Suprapubic skin (tissue), 4 donors: ENCODE measurements at regions not wholly inside any gene's neighbourhood (a gene's known extent, or its start where the extent isn't known, plus 50 kb on each side); places are given as distances from the start of the nearest gene placed in this dataset.

Source experiments
- DNase-seq, 2 donors: peaks; one replicate each; pipeline ENCODE4 v3.0.0-alpha.2; 2019; ENCODE audit warnings: low spot score in 2 of 2
- H3K27ac ChIP-seq: fragments of 200-600 bp; sonication (generic); one replicate; pipeline ENCODE4 v1.5.1; 2019
- H3K27me3 ChIP-seq: fragments of 200-600 bp; sonication (generic); one replicate; pipeline ENCODE4 v1.5.1; 2019
- H3K36me3 ChIP-seq: fragments of 200-600 bp; sonication (generic); one replicate; pipeline ENCODE4 v1.5.1; 2019
- H3K4me1 ChIP-seq: fragments of 200-600 bp; sonication (generic); one replicate; pipeline ENCODE4 v1.5.1; 2019
- H3K4me3 ChIP-seq: fragments of 200-600 bp; sonication (generic); one replicate; pipeline ENCODE4 v1.5.1; 2019; ENCODE audit warnings: mild to moderate bottlenecking
- H3K9me3 ChIP-seq: fragments of 200-600 bp; sonication (generic); one replicate; pipeline ENCODE4 v1.5.1; 2019
- EP300 ChIP-seq: sonication (generic); formaldehyde crosslinking; IDR thresholded peaks from one replicate; pipeline ENCODE4 v1.6.1; 2017; ENCODE audit warnings: antibody characterized with exemption
- POLR2A ChIP-seq, 2 donors: fragments of 450-650 bp; IDR thresholded peaks; one replicate each; pipeline ENCODE4 v1.6.1; 2017; ENCODE audit warnings: antibody characterized with exemption in 2 of 2, mild to moderate bottlenecking in 2 of 2, moderate library complexity in 2 of 2
- POLR2AphosphoS5 ChIP-seq, 3 donors: sonication (generic); formaldehyde crosslinking; IDR thresholded peaks; one replicate each; pipeline ENCODE4 v1.6.1; 2017; ENCODE audit warnings: antibody characterized with exemption in 3 of 3
- WGBS: methylation state at CpG from one replicate; pipeline ENCODE4 v1.1.5; 2018; 5-methylcytosine and 5-hydroxymethylcytosine counted together
- TF ChIP-seq, protein P1 (sequence below), 2 donors: fragments of 200-600 bp in 1 of 2; fragments of 450-650 bp in 1 of 2; sonication (generic) in 1 of 2; IDR thresholded peaks; one replicate each; pipeline ENCODE4 v1.5.1; 2016 to 2019; ENCODE audit warnings: antibody characterized with exemption in 2 of 2, mild to moderate bottlenecking in 1 of 2, moderate library complexity in 1 of 2

- no peak overlapping the region for H3K27ac ChIP-seq
- DNase-seq = no peak
- TF ChIP-seq POLR2A (IDR thresholded peaks at IDR 0.05) = no peak
- TF ChIP-seq POLR2AphosphoS5 (IDR thresholded peaks at IDR 0.05) = no peak
- TF ChIP-seq, protein P1, sequence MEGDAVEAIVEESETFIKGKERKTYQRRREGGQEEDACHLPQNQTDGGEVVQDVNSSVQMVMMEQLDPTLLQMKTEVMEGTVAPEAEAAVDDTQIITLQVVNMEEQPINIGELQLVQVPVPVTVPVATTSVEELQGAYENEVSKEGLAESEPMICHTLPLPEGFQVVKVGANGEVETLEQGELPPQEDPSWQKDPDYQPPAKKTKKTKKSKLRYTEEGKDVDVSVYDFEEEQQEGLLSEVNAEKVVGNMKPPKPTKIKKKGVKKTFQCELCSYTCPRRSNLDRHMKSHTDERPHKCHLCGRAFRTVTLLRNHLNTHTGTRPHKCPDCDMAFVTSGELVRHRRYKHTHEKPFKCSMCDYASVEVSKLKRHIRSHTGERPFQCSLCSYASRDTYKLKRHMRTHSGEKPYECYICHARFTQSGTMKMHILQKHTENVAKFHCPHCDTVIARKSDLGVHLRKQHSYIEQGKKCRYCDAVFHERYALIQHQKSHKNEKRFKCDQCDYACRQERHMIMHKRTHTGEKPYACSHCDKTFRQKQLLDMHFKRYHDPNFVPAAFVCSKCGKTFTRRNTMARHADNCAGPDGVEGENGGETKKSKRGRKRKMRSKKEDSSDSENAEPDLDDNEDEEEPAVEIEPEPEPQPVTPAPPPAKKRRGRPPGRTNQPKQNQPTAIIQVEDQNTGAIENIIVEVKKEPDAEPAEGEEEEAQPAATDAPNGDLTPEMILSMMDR (IDR thresholded peaks at IDR 0.05) = no peak
- TF ChIP-seq EP300 = no peak
- no peak overlapping the region for H3K4me3 ChIP-seq
- no peaks in the 10 kb centered on the region for H3K9me3 ChIP-seq
- H3K27me3 ChIP-seq = no peaks in the 10 kb centered on the region
- 79% methylated on average over 2 of the region's 2 CpGs for WGBS
- H3K4me1 ChIP-seq = peaks cover 15% of the 10 kb centered on the region
- no peaks in the 10 kb centered on the region for H3K36me3 ChIP-seq
Measured at GRCh38 chr1:59046134-59046533, 250.8 kb upstream of the FGGY start.

GRCh38 chr1:59046730-59047157 is 250.2 kb upstream of the FGGY start:
- 16% methylated on average over 2 of the region's 2 CpGs for WGBS
- TF ChIP-seq, protein P1 (IDR thresholded peaks at IDR 0.05) = no peak
- no peak for TF ChIP-seq POLR2A (IDR thresholded peaks at IDR 0.05)
- no peak for TF ChIP-seq POLR2AphosphoS5 (IDR thresholded peaks at IDR 0.05)
- no peak for TF ChIP-seq EP300
- H3K36me3 ChIP-seq = no peaks in the 10 kb centered on the region
- no peaks in the 10 kb centered on the region for H3K9me3 ChIP-seq
- no peak for DNase-seq
- H3K4me3 ChIP-seq = no peak overlapping the region
- no peaks in the 10 kb centered on the region for H3K27me3 ChIP-seq
- no peak overlapping the region for H3K27ac ChIP-seq
- peaks cover 9% of the 10 kb centered on the region for H3K4me1 ChIP-seq

- whole genome bisulfite sequencing = 71% methylated on average over 4 of the region's 4 CpGs
- TF ChIP-seq EP300 (no peak), POLR2A (IDR thresholded peaks at IDR 0.05) (no peak), POLR2AphosphoS5 (IDR thresholded peaks at IDR 0.05) (no peak)
- TF ChIP-seq, protein P1 (IDR thresholded peaks at IDR 0.05) = no peak
- H3K27ac ChIP-seq = no peak overlapping the region
- H3K4me3 ChIP-seq = no peak overlapping the region
- no peak for DNase-seq
- no peaks in the 10 kb centered on the region for H3K27me3 ChIP-seq
- H3K9me3 ChIP-seq = no peaks in the 10 kb centered on the region
- H3K36me3 ChIP-seq = no peaks in the 10 kb centered on the region
- peaks cover 14% of the 10 kb centered on the region for H3K4me1 ChIP-seq
Measured at GRCh38 chr1:59051007-59051406, 245.9 kb upstream of the FGGY start.

GRCh38 chr1:59052166-59052590 is 244.7 kb upstream of the FGGY start:
- no peak for DNase-seq
- H3K27me3 ChIP-seq = no peaks in the 10 kb centered on the region
- no peaks in the 10 kb centered on the region for H3K36me3 ChIP-seq
- TF ChIP-seq, protein P1 (IDR thresholded peaks at IDR 0.05) = no peak
- TF ChIP-seq POLR2AphosphoS5 (IDR thresholded peaks at IDR 0.05) = no peak
- TF ChIP-seq EP300 = no peak
- TF ChIP-seq POLR2A (IDR thresholded peaks at IDR 0.05) = no peak
- no peak overlapping the region for H3K27ac ChIP-seq
- WGBS = 62% methylated on average over 5 of the region's 5 CpGs
- no peak overlapping the region for H3K4me3 ChIP-seq
- H3K4me1 ChIP-seq = peaks cover 25% of the 10 kb centered on the region
- H3K9me3 ChIP-seq = no peaks in the 10 kb centered on the region

DNA sequence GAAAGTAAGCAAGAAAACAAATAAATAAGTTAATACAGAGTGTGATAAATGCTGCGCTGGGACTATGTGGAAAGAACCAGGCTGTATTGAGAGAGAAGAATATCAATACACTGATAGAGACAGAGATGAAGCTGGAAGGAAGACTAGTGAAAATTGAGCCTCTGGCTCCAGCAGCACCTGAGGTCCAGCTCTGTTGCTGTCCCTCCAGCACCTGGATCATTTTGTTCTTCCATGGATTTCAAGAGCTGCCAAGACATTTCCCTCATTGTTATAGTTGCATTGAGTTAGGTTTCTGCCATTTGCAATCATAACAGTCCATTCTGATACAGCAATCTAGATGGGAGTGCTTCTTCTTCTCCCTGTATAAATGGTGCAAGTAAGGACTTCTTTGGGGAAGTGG is 242.7 kb upstream of the FGGY start:
- DNase-seq = no peak
- Histone ChIP-seq H3K9me3 (no peaks in the 10 kb centered on the region), H3K4me3 (no peak overlapping the region), H3K27ac (no peak overlapping the region), H3K4me1 (peaks cover 39% of the 10 kb centered on the region), H3K36me3 (no peaks in the 10 kb centered on the region), H3K27me3 (no peaks in the 10 kb centered on the region)
- WGBS = 97% methylated on average over 1 of the region's 1 CpG
- TF ChIP-seq POLR2AphosphoS5 (IDR thresholded peaks at IDR 0.05) = no peak
